Endodermal cell (in vitro differentiated cells): ENCODE measurements at regions not wholly inside any gene's neighbourhood (a gene's known extent, or its start where the extent isn't known, plus 50 kb on each side); places are given as distances from the start of the nearest gene placed in this dataset.

ENCODE experiments used
- DNase-seq: peaks from one replicate; pipeline ENCODE4 v3.0.0-alpha.2; 2017
- H3K27ac ChIP-seq: 2 replicates; pipeline ENCODE4 v1.5.1; 2013; ENCODE audit warnings: mild to moderate bottlenecking, low read depth, low read length, moderate library complexity
- H3K27me3 ChIP-seq: 2 replicates; pipeline ENCODE4 v1.6.1; 2013; ENCODE audit warnings: mild to moderate bottlenecking, low read length, moderate library complexity; ENCODE audit not compliant: insufficient read depth, control insufficient read depth, poor library complexity, severe bottlenecking
- H3K36me3 ChIP-seq: 2 replicates; pipeline ENCODE4 v1.7.0; 2013; ENCODE audit warnings: mild to moderate bottlenecking, low read length, moderate library complexity; ENCODE audit not compliant: control insufficient read depth, insufficient read depth
- H3K4me1 ChIP-seq: one replicate; pipeline ENCODE4 v1.7.0; 2013; ENCODE audit warnings: low read length; ENCODE audit not compliant: control insufficient read depth, insufficient read depth
- H3K4me3 ChIP-seq: 2 replicates; pipeline ENCODE4 v1.5.1; 2013; ENCODE audit warnings: mild to moderate bottlenecking, low read length, moderate library complexity
- H3K9ac ChIP-seq: 2 replicates; pipeline ENCODE4 v1.6.1; 2013; ENCODE audit warnings: mild to moderate bottlenecking, low read length, moderate library complexity; ENCODE audit not compliant: poor library complexity, severe bottlenecking; ENCODE audit errors: extremely low read depth
- H3K9me3 ChIP-seq: 2 replicates; pipeline ENCODE4 v1.6.1; 2013; ENCODE audit warnings: mild to moderate bottlenecking, low read length, moderate library complexity; ENCODE audit not compliant: control insufficient read depth
- H3K27ac Mint-ChIP-seq: 2 replicates; pipeline ENCODE4 v1.8.0; 2020; ENCODE audit warnings: mixed read lengths
- H3K27me3 Mint-ChIP-seq: 2 replicates; pipeline ENCODE4 v1.8.0; 2021; ENCODE audit warnings: mild to moderate bottlenecking, mixed read lengths; ENCODE audit not compliant: insufficient read depth
- H3K36me3 Mint-ChIP-seq: 2 replicates; pipeline ENCODE4 v1.8.0; 2020; ENCODE audit warnings: low read depth, mixed read lengths
- H3K4me1 Mint-ChIP-seq: 2 replicates; pipeline ENCODE4 v1.8.0; 2020; ENCODE audit warnings: mixed read lengths
- H3K4me3 Mint-ChIP-seq: 2 replicates; pipeline ENCODE4 v1.8.0; 2020; ENCODE audit warnings: mild to moderate bottlenecking, moderate library complexity, mixed read lengths
- H3K9me3 Mint-ChIP-seq: 2 replicates; pipeline ENCODE4 v1.8.0; 2020; ENCODE audit warnings: mild to moderate bottlenecking, mixed read lengths
- WGBS, 2 experiments: methylation state at CpG; one replicate each; pipeline versions ENCODE4 v1.1.5 to v1.1.7; 2013; ENCODE audit warnings: missing lambda C conversion rate in 2 of 2, mixed read lengths in 1 of 2; ENCODE audit not compliant: insufficient coverage in 1 of 2, insufficient read length in 1 of 2; 5-methylcytosine and 5-hydroxymethylcytosine counted together
- TF ChIP-seq, protein P1 (sequence below): fragments of 200-600 bp; sonication (generic); conservative IDR thresholded peaks from 2 replicates; pipeline ENCODE4 v1.5.0; 2021; ENCODE audit warnings: antibody characterized with exemption, mild to moderate bottlenecking

DNA sequence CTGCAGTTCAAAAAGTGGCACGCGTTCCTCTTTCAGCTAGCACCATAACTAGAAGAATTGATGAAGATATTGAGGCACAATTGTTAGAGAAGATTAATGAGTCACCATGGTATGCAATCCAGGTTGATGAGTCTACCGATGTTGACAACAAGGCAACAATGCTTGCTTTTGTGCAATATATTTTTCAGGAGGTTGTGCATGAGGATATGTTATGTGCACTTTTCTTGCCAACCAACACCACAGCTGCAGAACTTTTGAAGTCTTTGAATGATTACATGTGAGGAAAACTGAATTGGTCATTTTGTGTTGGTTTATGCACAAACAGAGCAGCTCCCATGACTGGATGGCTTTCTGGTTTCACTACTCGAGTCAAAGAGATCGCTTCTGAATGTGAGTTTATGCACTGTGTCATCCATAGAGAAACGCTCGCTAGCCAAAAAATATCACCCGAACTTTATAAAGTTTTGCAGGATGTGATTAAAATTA is 129.3 kb upstream of the SLC24A3 start:
- H3K9me3 Mint-ChIP-seq, result peaks cover 25% of the 10 kb centered on the region
- no peaks in the 10 kb centered on the region for H3K36me3 Mint-ChIP-seq
- H3K4me1 Mint-ChIP-seq, result no peaks in the 10 kb centered on the region
- no peak for DNase-seq
- Histone ChIP-seq H3K36me3 (no peaks in the 10 kb centered on the region), H3K9ac (no peak overlapping the region), H3K4me3 (no peak overlapping the region), H3K27me3 (no peaks in the 10 kb centered on the region), H3K27ac (no peak overlapping the region), H3K9me3 (peaks cover 3% of the 10 kb centered on the region), H3K4me1 (no peaks in the 10 kb centered on the region)
- no peak overlapping the region for H3K27ac Mint-ChIP-seq
- no peaks in the 10 kb centered on the region for H3K27me3 Mint-ChIP-seq
- 79 to 86% methylated on average over 5 to 8 of the region's 8 CpGs for WGBS, 2 experiments
- no peak overlapping the region for H3K4me3 Mint-ChIP-seq
- TF ChIP-seq, protein P1, sequence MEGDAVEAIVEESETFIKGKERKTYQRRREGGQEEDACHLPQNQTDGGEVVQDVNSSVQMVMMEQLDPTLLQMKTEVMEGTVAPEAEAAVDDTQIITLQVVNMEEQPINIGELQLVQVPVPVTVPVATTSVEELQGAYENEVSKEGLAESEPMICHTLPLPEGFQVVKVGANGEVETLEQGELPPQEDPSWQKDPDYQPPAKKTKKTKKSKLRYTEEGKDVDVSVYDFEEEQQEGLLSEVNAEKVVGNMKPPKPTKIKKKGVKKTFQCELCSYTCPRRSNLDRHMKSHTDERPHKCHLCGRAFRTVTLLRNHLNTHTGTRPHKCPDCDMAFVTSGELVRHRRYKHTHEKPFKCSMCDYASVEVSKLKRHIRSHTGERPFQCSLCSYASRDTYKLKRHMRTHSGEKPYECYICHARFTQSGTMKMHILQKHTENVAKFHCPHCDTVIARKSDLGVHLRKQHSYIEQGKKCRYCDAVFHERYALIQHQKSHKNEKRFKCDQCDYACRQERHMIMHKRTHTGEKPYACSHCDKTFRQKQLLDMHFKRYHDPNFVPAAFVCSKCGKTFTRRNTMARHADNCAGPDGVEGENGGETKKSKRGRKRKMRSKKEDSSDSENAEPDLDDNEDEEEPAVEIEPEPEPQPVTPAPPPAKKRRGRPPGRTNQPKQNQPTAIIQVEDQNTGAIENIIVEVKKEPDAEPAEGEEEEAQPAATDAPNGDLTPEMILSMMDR, result no peak

DNA sequence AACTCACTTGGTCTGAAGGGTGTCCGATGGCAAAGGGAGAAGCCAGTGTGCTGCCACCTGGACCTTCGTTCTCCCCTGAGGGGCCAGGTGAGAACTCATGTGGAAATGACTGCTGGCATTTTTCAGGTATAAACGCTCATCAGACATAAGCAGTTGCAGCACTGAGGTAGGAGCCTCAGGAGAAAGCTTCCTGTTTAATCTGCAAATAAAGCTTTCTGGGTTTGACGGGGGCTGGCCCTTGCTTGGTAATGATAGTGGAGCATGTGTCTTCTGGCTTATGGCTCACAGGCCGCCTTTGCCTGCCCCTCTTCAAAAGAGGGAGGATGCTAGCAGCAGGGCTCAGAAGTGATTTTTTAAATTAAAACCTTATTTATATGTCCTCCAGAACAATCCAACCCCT is 122.1 kb upstream of the SLC24A3 start:
- WGBS, 2 experiments, result 90 to 92% methylated on average over 2 to 5 of the region's 5 CpGs
- Mint-ChIP-seq H3K4me3 (no peak overlapping the region), H3K36me3 (no peaks in the 10 kb centered on the region), H3K9me3 (peaks cover 8% of the 10 kb centered on the region), H3K27ac (no peak overlapping the region), H3K4me1 (peaks cover 1% of the 10 kb centered on the region), H3K27me3 (no peaks in the 10 kb centered on the region)
- TF ChIP-seq, protein P1, result no peak
- Histone ChIP-seq H3K4me1 (no peaks in the 10 kb centered on the region), H3K4me3 (no peak overlapping the region), H3K9me3 (no peaks in the 10 kb centered on the region), H3K9ac (no peak overlapping the region), H3K27me3 (no peaks in the 10 kb centered on the region), H3K36me3 (no peaks in the 10 kb centered on the region), H3K27ac (no peak overlapping the region)
- DNase-seq, result no peak

DNA sequence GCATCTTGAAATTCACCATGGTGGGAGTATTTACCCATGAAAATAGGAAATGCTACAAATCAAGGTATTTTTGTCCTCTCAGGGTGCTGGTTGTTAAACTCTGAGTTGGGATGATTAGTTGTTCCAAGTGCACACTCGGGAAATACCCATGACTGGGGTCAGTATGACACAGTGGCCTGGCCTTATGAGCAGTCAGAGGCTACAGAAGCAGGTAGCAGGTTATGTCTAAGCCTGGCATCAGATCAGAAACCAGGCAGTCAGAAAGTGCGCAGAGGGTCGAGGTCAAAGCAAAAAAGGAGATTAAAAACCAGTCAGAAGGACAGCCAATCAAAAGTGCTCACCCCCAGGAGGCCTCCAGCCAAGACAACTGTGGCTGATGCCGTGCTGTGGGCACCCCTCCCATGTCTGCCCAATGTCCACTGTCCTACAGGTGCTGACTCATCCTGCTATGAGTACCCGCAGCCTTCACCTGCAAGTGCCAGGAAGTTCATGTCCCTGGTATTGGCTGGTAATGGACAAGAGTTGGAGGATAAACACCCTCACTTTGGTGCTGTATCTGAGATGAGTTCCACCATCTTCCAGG is 117.4 kb upstream of the SLC24A3 start:
- no peaks in the 10 kb centered on the region for H3K36me3 Mint-ChIP-seq
- H3K4me1 Mint-ChIP-seq, result peaks cover 18% of the 10 kb centered on the region

More for the DNA sequence above, 117.4 kb upstream of the SLC24A3 start:
- H3K9me3 ChIP-seq, result no peaks in the 10 kb centered on the region
- DNase-seq, result no peak
- TF ChIP-seq, protein P1, result no peak
- H3K4me3 Mint-ChIP-seq, result no peak overlapping the region
- H3K27ac Mint-ChIP-seq, result no peak overlapping the region
- H3K27ac ChIP-seq, result no peak overlapping the region
- WGBS, 2 experiments, result 91 to 97% methylated on average over 4 to 5 of the region's 5 CpGs
- no peak overlapping the region for H3K9ac ChIP-seq
- no peaks in the 10 kb centered on the region for H3K9me3 Mint-ChIP-seq
- H3K4me1 ChIP-seq, result peaks cover 5% of the 10 kb centered on the region
- no peaks in the 10 kb centered on the region for H3K27me3 Mint-ChIP-seq
- H3K27me3 ChIP-seq, result no peaks in the 10 kb centered on the region
- H3K4me3 ChIP-seq, result no peak overlapping the region
- H3K36me3 ChIP-seq, result no peaks in the 10 kb centered on the region
